ENCODE measurements at regions not wholly inside any gene's neighbourhood (a gene's known extent, or its start where the extent isn't known, plus 50 kb on each side); places are given as distances from the start of the nearest gene placed in this dataset.
"Not testable (repeated sequence)": the region's sequence is repeated elsewhere in the genome, so short reads cannot be mapped to it uniquely, and the experiment has no call there.

DNA sequence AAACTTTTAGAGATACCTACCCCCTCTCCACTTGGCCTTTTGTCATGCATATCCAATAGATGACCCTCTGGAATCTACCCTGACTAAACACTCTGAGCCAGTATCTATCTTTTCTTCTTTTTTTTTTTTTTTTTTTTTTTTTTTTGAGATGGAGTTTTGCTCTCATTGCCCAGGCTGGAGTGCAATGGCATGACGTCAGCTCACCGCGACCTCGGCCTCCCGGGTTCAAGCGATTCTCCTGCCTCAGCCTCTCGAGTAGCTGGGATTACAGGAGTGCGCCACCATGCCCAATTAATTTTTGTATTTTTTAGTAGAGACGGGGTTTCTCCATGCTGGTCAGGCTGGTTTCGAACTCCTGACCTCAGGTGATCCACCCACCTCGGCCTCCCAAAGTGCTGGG lies 50.8 kb upstream of the GRIN2B start:
- intact Hi-C loops (cut with DNase I, micrococcal nuclease); H3K9me3 ChIP-seq; ATAC-seq; H3K36me3 ChIP-seq (ENCODE audit: low read depth); DNase-seq; H3K4me3 ChIP-seq; H3K4me1 ChIP-seq (ENCODE audit: low read depth): not testable (repeated sequence)

- intact Hi-C loops (cut with DNase I, micrococcal nuclease), result no loop called here
- ATAC-seq, result no peak
- H3K36me3 ChIP-seq (ENCODE audit: low read depth), result no peaks in the 10 kb centered on the region
- no peak for DNase-seq
- TF ChIP-seq CTCF (IDR thresholded peaks at IDR 0.05), result no peak
- H3K9me3 ChIP-seq, result no peaks in the 10 kb centered on the region
- H3K4me3 ChIP-seq, result no peak overlapping the region
- no peaks in the 10 kb centered on the region for H3K4me1 ChIP-seq (ENCODE audit: low read depth)
Observed at GRCh38 chr12:14043776-14044175, 62.4 kb upstream of the GRIN2B start.

DNA sequence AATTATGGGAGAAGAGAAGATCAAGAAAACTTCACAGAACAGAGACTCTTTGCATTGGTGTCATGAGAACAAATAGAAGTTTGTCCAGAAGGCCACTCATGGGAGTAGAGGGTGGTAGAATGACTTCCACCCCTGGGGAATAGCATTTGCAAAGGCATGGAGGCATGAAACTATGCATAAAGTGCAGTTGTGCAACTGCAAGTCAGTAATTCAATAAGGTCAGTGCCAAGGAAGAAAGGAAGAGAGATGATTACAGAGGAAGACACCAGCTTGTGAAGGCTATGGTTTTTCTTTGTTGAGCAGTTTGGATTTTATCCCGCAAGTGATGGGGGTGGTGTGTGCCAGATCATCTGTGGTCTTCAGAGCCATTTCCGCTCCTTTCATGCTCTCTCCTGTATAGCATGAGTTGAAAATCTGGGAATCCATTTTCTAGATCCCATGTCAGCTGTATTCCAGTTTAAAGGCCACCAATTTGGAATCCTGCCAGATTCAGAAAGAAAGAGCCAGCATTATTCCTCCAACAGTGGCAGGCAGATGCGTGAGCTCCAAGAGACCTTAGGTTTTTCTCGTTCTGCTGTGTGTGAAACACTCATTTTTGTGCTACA lies 67.6 kb upstream of the GRIN2B start:
- TF ChIP-seq CTCF (IDR thresholded peaks at IDR 0.05), result no peak
- Histone ChIP-seq H3K36me3 (ENCODE audit: low read depth) (no peaks in the 10 kb centered on the region), H3K9me3 (no peaks in the 10 kb centered on the region), H3K4me1 (ENCODE audit: low read depth) (no peaks in the 10 kb centered on the region), H3K4me3 (no peak overlapping the region)
- intact Hi-C loops (cut with DNase I, micrococcal nuclease), result no loop called here
- DNase-seq (no peak), ATAC-seq (no peak)

GRCh38 chr12:14057895-14058294 lies 76.5 kb upstream of the GRIN2B start:
- ATAC-seq, result no peak
- DNase-seq, result no peak
- Histone ChIP-seq H3K4me3 (no peak overlapping the region), H3K9me3 (no peaks in the 10 kb centered on the region), H3K36me3 (ENCODE audit: low read depth) (no peaks in the 10 kb centered on the region), H3K4me1 (ENCODE audit: low read depth) (no peaks in the 10 kb centered on the region)
- intact Hi-C loops (cut with DNase I, micrococcal nuclease), result no loop called here
- no peak for TF ChIP-seq CTCF (IDR thresholded peaks at IDR 0.05)

DNA sequence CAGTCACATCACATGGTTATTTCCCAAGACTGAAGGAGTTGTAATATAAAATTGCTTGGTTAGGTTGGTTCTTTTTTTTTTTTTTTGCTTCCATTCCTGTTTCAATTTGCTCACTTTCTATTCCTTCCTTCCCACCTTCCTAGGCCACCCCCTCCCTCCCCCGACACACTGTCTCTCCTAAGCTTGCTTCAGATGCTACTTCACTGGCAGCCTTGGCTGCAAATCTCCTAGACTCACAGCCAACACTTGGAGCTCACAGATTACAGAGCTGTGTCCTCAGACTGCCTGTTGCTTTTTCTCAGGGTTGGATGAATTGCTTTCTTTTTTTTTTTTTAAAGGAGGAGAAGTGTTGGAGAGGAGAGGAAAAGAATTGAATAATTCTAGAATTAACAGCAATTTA lies 77.3 kb upstream of the GRIN2B start:
- H3K4me3 ChIP-seq, result no peak overlapping the region
- DNase-seq (no peak), ATAC-seq (no peak)
- intact Hi-C loops (cut with DNase I, micrococcal nuclease), result no loop called here
- H3K9me3 ChIP-seq, result no peaks in the 10 kb centered on the region
- no peaks in the 10 kb centered on the region for H3K4me1 ChIP-seq (ENCODE audit: low read depth)
- H3K36me3 ChIP-seq (ENCODE audit: low read depth), result no peaks in the 10 kb centered on the region
- TF ChIP-seq CTCF (IDR thresholded peaks at IDR 0.05), result no peak

DNA sequence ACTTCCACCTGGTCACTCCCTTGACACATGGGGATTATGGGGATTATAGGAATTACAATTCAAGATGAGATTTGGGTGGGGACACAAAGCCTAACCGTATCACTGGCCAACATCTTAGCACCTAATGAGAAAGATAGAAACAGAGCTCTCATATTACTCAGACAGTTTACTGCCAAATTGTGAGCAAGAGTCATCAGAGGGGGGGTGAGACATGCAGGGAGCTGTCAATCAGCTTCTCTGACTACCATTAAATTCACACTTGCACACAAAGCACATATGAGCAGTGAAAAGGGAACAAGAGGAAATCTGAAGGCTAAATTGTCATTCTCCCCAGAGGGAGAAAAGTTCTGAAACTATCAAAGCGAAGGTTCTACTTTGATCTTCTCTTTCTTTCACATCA lies 78.1 kb upstream of the GRIN2B start:
- Histone ChIP-seq H3K4me1 (ENCODE audit: low read depth) (no peaks in the 10 kb centered on the region), H3K4me3 (no peak overlapping the region), H3K9me3 (no peaks in the 10 kb centered on the region), H3K36me3 (ENCODE audit: low read depth) (no peaks in the 10 kb centered on the region)
- no peak for ATAC-seq
- no peak for TF ChIP-seq CTCF (IDR thresholded peaks at IDR 0.05)
- no peak for DNase-seq
- intact Hi-C loops (cut with DNase I, micrococcal nuclease), result no loop called here
